Endothelial cell of umbilical vein (primary cell): ENCODE measurements at regions not wholly inside any gene's neighbourhood (a gene's known extent, or its start where the extent isn't known, plus 50 kb on each side); places are given as distances from the start of the nearest gene placed in this dataset.

Source experiments
- POLR2A ChIP-seq: IDR thresholded peaks from 2 replicates; pipeline ENCODE4 v1.6.1; 2012; ENCODE audit warnings: low read depth, mild to moderate bottlenecking, control low read depth, low read length
- TF ChIP-seq, protein P1 (sequence below), 2 donors: IDR thresholded peaks; 1 replicate in 1 of 2; 2 replicates in 1 of 2; pipeline ENCODE4 v1.5.1; 2011; ENCODE audit warnings: low read length in 2 of 2, mild to moderate bottlenecking in 2 of 2, moderate library complexity in 2 of 2, control low read depth in 1 of 2, inconsistent platforms in 1 of 2, low read depth in 1 of 2; ENCODE audit not compliant: insufficient read depth in 1 of 2; ENCODE audit errors: extremely low read depth in 1 of 2

DNA sequence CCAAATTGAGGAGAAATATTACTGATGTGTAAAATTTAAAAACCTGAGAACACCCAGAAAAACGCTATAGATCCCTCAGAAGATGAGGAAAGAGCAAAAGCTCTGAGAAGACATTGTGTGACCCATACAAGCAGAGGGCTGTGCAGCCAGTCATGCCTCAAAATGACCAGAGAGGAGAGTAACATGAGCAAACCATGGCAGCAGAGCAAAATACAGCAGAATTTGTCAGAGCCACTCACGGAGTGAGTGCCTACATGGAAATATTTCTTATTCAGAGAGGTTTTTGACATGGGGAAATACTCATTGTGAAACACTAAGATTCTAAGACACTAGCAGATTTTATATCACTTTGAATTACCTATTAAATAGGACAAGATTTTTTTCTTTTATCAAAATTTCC is 96.8 kb upstream of the DNAJC10 start:
- TF ChIP-seq POLR2A = no peak
- TF ChIP-seq, protein P1, sequence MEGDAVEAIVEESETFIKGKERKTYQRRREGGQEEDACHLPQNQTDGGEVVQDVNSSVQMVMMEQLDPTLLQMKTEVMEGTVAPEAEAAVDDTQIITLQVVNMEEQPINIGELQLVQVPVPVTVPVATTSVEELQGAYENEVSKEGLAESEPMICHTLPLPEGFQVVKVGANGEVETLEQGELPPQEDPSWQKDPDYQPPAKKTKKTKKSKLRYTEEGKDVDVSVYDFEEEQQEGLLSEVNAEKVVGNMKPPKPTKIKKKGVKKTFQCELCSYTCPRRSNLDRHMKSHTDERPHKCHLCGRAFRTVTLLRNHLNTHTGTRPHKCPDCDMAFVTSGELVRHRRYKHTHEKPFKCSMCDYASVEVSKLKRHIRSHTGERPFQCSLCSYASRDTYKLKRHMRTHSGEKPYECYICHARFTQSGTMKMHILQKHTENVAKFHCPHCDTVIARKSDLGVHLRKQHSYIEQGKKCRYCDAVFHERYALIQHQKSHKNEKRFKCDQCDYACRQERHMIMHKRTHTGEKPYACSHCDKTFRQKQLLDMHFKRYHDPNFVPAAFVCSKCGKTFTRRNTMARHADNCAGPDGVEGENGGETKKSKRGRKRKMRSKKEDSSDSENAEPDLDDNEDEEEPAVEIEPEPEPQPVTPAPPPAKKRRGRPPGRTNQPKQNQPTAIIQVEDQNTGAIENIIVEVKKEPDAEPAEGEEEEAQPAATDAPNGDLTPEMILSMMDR (IDR thresholded peaks at IDR 0.05; ENCODE audit: extremely low read depth in 1 of 2, insufficient read depth in 1 of 2, low read depth in 1 of 2, low read length in 2 of 2) = no peak
